ENCODE measurements at regions not wholly inside any gene's neighbourhood (a gene's known extent, or its start where the extent isn't known, plus 50 kb on each side); places are given as distances from the start of the nearest gene placed in this dataset.
"Not testable (repeated sequence)": the region's sequence is repeated elsewhere in the genome, so short reads cannot be mapped to it uniquely, and the experiment has no call there.

- Histone ChIP-seq H3K27ac (ENCODE audit: low read length) (no peak overlapping the region), H3K9me2 (ENCODE audit: insufficient read depth, low read length) (no peaks in the 10 kb centered on the region), H3K4me3 (ENCODE audit: low read length) (no peak overlapping the region), H4K20me1 (ENCODE audit: insufficient read depth) (no peaks in the 10 kb centered on the region), H3K79me2 (replicated peaks; ENCODE audit: insufficient read depth, low read length) (no peaks in the 10 kb centered on the region), H3K36me3 (ENCODE audit: insufficient read depth, low read length) (no peaks in the 10 kb centered on the region), H2AFZ (ENCODE audit: low read depth, low read length) (no peak overlapping the region), H3K9me3 (ENCODE audit: low read length) (no peaks in the 10 kb centered on the region), H3K4me2 (ENCODE audit: low read length) (no peak overlapping the region), H3F3A (ENCODE audit: insufficient read depth, low read length, poor library complexity, severe bottlenecking) (no peaks in the 10 kb centered on the region), H3K9ac (ENCODE audit: low read length) (no peak overlapping the region), H3K27me3 (ENCODE audit: insufficient read depth, low read depth, low read length) (no peaks in the 10 kb centered on the region)
- TF ChIP-seq EZH2 (IDR thresholded peaks at IDR 0.05; ENCODE audit: borderline replicate concordance, insufficient read depth, low read length, poor library complexity, severe bottlenecking) (no peak), REST (IDR thresholded peaks at IDR 0.05; ENCODE audit: borderline replicate concordance) (no peak), EP300 (conservative IDR thresholded peaks at IDR 0.05; ENCODE audit: poor library complexity, severe bottlenecking) (no peak), SMC3 (conservative IDR thresholded peaks at IDR 0.05; ENCODE audit: poor library complexity) (no peak), CTCF (IDR thresholded peaks at IDR 0.05; ENCODE audit: poor library complexity, severe bottlenecking) (no peak), POLR2AphosphoS5 (IDR thresholded peaks at IDR 0.05) (no peak), TAF1 (IDR thresholded peaks at IDR 0.05; ENCODE audit: low read depth) (no peak)
Measured at GRCh38 chr1:189751311-189751710, 726.4 kb downstream of the BRINP3 start.

- H2AFZ ChIP-seq (ENCODE audit: low read depth, low read length) = no peak overlapping the region
- no peaks in the 10 kb centered on the region for H3K9me2 ChIP-seq (ENCODE audit: insufficient read depth, low read length)
- H3K79me2 ChIP-seq (replicated peaks; ENCODE audit: insufficient read depth, low read length) = no peaks in the 10 kb centered on the region
- no peak overlapping the region for H3K27ac ChIP-seq (ENCODE audit: low read length)
- no peaks in the 10 kb centered on the region for H3K27me3 ChIP-seq (ENCODE audit: insufficient read depth, low read depth, low read length)
- no peak overlapping the region for H3K9ac ChIP-seq (ENCODE audit: low read length)
- H3F3A ChIP-seq (ENCODE audit: insufficient read depth, low read length, poor library complexity, severe bottlenecking) = no peaks in the 10 kb centered on the region
- H3K4me3 ChIP-seq (ENCODE audit: low read length) = no peak overlapping the region
- TF ChIP-seq EZH2 (IDR thresholded peaks at IDR 0.05; ENCODE audit: borderline replicate concordance, insufficient read depth, low read length, poor library complexity, severe bottlenecking) = no peak
- TF ChIP-seq EP300 (conservative IDR thresholded peaks at IDR 0.05; ENCODE audit: poor library complexity, severe bottlenecking) = no peak
- TF ChIP-seq SMC3 (conservative IDR thresholded peaks at IDR 0.05; ENCODE audit: poor library complexity) = no peak
- no peak overlapping the region for H3K4me2 ChIP-seq (ENCODE audit: low read length)
- H4K20me1 ChIP-seq (ENCODE audit: insufficient read depth) = no peaks in the 10 kb centered on the region
- H3K9me3 ChIP-seq (ENCODE audit: low read length) = no peaks in the 10 kb centered on the region
- H3K36me3 ChIP-seq (ENCODE audit: insufficient read depth, low read length) = no peaks in the 10 kb centered on the region
Measured at GRCh38 chr1:189752461-189752995, 725.1 kb downstream of the BRINP3 start.

GRCh38 chr1:189755100-189755499 is 722.6 kb downstream of the BRINP3 start:
- not testable (repeated sequence) for H3K9ac ChIP-seq (ENCODE audit: low read length); H3K9me2 ChIP-seq (ENCODE audit: insufficient read depth, low read length); H3K4me2 ChIP-seq (ENCODE audit: low read length); H4K20me1 ChIP-seq (ENCODE audit: insufficient read depth); H3K36me3 ChIP-seq (ENCODE audit: insufficient read depth, low read length); H3K79me2 ChIP-seq (replicated peaks; ENCODE audit: insufficient read depth, low read length); H3K9me3 ChIP-seq (ENCODE audit: low read length); H3K4me3 ChIP-seq (ENCODE audit: low read length); H3K27me3 ChIP-seq (ENCODE audit: insufficient read depth, low read depth, low read length); H3F3A ChIP-seq (ENCODE audit: insufficient read depth, low read length, poor library complexity, severe bottlenecking); H3K27ac ChIP-seq (ENCODE audit: low read length); H2AFZ ChIP-seq (ENCODE audit: low read depth, low read length)
